Kidney tubule cell (primary cell): ENCODE measurements at regions not wholly inside any gene's neighbourhood (a gene's known extent, or its start where the extent isn't known, plus 50 kb on each side); places are given as distances from the start of the nearest gene placed in this dataset.
A peak's percentile ranks its signal among the peaks of the same experiment; 100 is the strongest.
"Not testable (repeated sequence)": the region's sequence is repeated elsewhere in the genome, so short reads cannot be mapped to it uniquely, and the experiment has no call there.

Experiments used
- DNase-seq: peaks from one replicate; pipeline ENCODE4 v3.0.0-alpha.2; 2018; ENCODE audit warnings: low spot score

DNA sequence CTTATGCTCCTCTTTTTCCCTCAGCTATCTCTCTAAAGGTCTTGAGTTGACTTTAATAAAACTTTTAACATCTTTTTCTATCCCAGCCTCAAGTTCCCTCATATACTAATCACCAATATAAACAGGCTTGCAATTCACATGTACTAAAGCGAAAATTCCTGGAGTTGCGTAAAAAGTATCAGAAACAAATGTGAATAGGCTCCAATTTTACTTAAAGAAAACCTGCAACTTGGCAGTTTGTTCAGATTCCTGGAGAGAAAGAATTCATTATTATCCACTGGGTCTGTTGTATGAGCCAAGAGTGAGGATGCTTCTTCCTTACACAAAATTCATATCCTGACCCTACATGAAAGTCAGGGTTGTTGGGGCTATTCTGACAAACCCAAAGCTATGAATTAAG is 384.2 kb downstream of the DTWD2 start:
- DNase-seq = no peak

DNA sequence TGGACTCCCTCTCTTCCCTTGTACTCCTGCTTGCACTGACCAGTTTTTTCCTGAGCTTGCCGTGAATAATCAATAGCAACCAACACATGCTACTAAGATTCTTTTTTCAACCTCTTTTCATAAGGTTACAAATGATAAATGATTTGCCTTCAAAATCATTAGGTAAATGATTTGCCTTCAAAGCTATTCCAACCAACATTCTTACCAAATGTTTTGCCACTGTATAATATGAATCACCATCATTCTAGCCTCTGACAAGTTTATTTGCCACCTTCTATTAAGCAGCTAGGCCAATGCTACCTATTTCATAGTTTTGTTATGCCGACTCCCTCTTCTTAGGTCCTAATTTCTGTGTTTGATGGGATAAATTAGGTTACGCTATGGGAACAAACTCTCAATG is 385.1 kb downstream of the DTWD2 start:
- peak; percentile 28 for DNase-seq

DNA sequence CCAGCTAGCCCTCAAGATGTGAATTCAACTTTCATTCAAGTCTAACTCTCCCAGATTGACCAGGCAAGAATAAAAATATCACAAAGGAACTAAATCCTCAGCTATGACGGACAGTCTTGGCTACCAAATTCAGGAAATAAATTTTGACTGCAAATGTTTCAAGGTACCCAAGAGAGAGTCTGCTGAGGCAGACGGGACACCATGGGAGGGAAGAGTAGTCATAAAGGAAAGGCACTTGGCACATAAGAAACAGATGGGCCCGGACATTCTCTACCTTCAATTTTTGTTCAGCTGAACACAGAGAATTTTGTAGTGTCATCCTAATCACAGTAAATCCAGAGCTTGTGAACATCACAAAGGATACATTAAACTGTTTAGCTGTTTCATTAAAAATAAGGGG is 390.0 kb downstream of the DTWD2 start:
- no peak for DNase-seq

DNA sequence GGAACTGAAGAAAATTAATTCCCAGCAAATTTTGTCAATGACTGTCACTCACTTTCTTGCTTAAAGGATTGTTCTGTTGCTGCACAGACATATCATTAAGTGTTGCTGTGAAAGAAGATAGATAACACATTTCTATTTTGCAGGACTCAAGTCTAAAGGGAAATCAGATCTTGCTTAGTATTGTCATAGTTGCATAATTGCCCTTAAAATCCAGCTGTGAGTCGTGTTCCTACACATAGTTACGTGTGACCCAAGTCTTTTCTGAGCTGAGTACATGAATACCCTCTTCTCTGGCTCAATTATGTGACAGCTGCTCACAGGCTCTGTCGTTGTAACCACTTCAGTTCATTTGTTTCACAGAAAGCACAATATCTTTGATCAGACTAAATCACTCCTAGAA is 390.8 kb downstream of the DTWD2 start:
- no peak for DNase-seq

DNA sequence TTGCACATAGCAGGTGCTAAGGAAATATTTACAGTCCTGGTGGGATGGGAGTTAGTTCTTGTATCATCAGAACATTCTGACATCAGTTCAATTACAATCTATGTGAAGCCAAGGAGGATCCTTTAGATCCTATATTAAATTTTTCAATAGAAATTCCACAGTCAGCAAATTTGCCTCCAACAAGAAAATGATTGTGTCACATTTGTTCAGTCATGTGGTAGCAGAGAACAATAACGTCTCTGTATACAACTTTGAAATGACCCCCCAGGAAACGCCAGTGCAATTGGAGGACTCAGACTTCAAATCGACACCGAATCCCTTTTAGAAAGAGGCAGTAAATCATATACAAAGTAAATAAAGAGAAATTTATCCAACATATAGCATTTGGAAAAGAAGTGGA is 392.1 kb downstream of the DTWD2 start:
- DNase-seq = no peak

DNA sequence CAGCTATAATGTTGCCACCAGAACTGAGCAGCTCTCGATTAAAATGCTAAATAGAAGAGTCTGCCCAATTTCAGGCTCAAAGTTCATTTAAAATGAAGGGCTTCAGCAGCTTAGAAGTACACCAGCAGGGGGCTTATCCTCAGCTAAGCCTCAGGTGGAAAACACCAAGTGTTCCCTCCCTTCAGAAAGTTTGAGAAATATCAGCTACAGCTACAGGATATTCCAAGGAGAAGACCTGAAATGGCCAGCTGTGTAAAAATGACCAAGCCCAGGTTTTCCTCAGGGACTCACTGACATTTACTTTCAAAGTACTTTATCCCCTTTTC is 395.4 kb downstream of the DTWD2 start:
- DNase-seq = no peak

DNA sequence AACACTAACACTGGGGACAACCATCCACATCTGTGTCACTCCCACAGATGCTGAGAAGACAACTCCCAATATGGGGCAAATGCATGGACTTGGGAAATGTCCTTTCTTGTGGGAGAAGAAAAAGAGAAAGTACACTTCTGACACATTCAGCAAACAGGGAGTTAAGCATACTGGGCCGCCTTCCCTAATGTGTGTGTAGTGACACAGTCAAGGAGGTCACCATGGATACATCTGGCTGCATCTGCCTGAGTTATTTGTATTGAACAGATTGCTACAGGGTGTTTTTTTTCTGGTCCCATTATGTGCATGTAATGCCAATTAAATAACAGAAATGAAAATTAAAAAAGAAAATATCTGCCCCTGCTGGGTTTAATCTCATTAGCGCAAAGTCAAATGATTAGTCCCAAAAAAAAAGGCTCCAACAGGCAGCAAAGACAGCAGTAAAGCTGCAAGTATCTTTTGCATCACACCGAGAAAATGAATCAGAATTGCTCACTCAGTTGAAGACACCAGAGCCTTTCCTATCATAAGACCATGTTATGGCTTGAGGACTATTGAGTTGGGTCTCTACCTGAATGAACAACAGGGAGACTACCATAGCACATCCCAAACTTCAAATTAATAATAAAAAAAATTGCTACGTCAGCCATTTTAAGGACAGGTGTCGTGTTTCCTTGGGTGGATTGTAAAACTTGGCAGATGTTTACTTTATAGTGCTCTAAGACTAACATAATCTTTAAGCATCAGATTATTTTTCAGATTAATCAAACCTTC is 395.9 kb downstream of the DTWD2 start:
- no peak for DNase-seq

DNA sequence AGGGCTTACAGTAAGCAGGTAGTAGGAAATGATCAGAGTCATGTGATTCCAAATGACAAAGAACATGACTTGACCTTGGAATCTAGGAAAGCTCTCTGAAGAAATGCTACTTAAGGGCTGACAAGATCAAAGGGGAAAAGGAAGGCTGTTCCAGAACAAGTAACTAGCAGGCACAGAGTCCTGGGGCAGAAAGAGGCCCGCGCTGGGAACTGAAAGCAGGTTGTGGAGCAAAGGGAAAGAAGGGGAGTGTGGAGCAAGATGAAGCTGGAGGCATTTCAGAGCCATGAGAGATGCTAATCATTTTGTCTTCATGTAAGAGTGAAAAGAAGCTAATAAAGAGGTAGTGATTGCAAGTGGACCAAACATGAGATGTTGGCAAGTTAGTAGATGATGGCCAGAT is 397.5 kb downstream of the DTWD2 start:
- DNase-seq = no peak

DNA sequence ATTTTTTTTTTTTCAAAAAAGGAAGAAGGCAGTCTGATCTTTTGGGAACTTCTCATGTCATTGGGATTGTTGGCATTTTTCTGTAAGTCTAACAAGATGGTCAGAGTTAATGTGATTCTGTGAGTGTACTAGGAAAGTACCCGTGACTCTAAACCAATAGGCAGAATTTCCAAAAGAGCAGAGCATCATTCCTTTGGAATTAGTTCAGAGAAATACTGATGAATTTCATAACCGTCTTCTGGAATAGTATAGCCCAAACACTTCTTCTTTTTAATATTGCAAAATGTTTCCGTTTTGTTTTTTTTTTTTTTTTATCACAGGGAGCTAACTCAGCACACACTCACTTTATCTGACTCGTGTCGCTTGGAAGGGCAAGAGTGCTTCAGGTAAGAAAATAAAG is 407.4 kb downstream of the DTWD2 start:
- DNase-seq = no peak

DNA sequence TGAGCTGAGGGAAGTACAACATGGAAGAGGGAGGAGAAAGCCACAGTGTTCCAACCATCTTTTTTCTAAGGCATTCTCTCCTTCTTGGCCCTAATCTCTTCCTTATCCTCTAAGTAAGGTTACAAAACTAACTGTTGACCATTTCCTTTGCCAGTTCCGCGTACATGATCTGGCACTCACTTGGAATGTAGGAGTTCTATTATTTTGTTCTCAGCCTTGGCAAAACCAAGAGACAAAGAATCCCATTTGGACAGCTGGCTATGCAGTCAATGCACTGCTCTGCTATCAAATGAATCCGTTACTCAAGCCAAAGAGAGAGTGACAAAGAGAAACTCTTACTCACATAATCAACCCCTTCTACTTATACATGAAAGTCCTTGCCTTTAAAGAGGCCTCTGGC is 410.3 kb downstream of the DTWD2 start:
- DNase-seq = no peak

DNA sequence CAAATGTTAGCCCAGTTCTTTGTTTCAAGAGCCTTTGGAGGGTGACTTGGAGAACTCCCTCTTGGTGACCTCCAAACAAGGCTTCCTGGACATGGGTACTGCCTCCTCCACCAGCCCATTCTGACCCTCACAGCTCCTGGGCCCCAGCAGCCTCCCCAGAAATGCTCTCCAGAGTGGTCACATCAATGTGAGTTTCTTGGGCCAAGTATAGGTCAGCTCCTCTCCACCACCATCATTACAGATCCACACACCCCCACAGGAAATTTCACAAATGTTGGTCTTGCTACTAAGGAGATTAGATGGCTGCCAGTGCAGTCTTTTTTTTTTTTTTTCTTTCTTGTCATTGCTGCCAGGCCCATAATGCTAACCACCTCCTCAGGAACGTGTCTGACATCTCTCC is 410.7 kb downstream of the DTWD2 start:
- no peak for DNase-seq

DNA sequence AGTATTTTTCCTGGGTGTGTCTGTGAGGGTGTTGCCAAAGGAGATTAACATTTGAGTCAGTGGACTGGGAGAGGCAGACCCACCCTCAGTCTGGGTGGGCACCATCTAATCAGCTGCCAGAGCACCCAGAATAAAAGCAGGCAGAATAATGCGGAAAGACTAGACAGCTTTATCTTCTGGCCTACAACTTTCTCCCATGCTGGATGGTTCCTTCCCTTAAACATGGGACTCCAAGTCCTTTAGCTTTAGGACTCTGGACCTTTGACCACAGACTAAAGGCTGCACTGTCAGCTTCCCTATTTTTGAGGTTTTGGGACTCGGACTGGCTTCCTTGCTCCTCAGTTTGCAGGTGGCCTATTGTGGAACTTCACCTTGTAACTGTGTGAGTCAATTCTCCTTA is 418.1 kb downstream of the DTWD2 start:
- DNase-seq = not testable (repeated sequence)

DNA sequence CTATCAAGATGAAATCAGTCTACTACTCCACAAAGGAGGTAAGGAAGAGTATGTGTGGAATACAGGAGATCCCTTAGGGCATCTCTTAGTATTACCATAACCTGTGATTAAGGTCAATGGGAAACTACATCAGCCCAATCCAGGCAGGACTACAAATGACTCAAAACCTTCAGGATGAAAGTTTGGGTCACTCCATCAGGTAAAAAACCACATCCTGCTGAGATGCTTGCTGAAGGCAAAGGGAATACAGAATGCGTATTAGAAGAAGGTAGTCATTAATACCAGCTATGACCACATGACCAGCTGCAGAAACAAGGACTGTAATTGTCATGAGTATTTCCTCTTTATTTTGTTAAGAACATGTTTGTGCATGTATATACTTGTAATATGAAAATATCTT is 418.8 kb downstream of the DTWD2 start:
- DNase-seq = peak; percentile 27

DNA sequence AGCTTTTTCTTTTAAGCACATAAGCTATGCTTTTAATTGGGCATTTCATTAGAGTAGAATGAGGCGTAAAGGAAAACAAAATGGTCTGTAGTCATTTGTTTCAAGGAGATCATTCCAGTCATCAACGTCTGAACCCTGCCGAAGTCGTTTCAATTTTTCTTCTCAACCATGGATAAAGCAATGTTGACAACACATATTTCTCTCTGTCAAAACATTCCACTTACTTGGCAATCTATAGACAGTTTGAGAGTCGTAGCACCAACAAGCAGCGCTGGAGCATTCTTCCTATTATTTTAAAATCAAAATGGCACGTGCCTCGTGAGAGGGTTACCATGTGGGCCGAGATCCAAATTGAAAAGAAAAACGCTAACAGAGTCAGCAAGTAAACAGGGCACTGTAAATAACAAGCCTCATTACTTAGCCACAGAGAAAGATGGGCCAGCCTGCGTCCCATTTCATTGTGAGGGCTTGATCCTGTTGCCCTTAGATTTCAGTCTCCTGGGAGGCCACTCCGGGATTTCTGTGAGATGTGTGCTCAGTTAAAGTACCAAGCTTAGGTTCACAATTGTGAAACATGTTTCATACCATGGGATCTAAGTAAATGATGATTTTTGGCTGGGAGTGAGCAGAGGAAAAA is 422.9 kb downstream of the DTWD2 start:
- DNase-seq = no peak

DNA sequence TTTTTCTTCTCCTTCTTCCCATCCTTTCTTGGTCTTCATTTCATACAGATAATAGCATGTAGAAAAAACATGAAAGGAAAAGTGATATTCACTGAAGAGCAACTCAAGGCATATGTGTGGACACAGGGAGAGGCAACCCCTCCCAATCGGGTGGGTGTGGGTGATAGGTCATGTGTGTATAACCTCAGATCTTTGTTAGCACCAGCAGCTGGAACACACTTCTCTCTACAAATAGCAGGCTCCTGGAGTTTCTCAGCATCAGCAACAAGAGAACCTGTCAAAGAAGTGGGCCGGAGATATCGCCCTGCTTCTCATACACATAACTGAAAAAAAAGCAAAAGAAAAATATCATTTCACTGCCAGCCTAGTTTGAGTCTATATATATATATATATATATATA is 426.4 kb downstream of the DTWD2 start:
- no peak for DNase-seq

DNA sequence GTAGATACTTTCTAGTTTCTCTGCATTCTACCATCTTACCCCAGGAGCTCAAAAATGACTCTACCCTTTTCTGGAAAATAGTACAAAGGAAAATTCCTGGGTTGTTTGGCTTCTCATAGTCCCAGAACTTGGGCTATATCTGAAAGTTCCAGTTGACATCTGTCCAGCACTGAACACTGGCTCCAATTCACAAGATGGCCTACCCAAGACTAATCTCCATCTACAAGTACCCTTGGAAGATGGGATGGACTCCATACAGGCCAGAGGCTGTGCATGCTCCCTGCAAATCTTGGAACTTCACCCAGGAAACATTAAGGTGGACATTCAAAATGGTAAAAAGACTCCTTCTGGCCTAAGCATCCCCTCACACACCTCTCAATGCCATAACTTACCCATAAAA is 427.1 kb downstream of the DTWD2 start:
- DNase-seq = no peak

DNA sequence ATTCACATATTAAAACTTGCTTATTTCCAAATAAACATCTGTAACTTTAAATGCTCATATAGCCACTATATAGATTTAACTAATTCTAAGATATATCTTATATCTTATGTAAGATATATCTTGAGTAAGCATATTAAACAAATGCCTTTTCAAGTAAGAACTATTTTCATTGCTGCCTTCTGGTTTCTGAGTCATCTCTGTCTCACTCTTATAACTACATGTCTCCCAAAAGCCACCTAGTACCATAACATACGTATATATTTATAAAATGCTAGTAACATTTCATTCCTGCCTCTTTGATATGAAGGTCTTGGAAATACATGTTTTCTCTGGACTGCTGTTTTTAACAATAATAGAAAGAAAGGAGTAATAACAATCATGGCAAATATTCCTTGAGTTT is 429.5 kb downstream of the DTWD2 start:
- no peak for DNase-seq

DNA sequence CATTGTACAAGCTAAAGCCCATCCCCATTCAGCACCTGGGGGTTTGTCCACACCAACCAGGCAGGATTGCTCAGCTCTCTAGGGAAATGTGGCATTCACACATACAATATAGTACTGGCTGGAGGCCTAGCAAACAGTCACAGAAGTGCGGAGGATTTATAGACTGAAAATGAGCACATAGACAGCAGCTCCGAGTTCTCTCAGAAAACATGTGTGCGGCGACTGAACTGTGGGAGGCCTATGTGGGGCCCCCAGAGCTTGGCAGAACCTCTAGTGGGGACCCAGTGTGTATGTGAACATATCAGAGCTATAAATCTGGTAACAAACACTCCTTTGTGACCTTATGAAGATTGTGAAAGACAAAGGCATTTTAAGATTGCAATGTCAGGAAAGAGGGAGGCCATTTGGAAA is 431.1 kb downstream of the DTWD2 start:
- DNase-seq = no peak

DNA sequence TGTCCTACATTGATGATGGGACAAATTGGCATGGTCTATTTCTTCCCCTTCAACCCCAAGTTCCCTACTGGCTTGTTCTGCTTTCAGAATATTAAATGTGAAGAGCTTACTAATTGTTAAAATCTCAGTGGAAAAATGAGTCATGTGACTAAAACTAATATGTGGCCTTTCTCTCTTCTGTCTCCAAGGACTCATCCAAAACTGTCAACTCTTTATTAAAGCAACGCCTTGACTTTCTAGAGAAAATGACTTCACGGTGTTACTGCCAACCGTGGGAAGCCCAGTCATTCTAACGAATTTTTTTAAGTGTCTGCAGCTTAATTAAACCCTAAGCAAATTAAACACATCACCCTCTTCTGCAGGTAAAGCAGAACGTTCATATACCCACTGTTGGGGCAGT is 431.6 kb downstream of the DTWD2 start:
- no peak for DNase-seq

DNA sequence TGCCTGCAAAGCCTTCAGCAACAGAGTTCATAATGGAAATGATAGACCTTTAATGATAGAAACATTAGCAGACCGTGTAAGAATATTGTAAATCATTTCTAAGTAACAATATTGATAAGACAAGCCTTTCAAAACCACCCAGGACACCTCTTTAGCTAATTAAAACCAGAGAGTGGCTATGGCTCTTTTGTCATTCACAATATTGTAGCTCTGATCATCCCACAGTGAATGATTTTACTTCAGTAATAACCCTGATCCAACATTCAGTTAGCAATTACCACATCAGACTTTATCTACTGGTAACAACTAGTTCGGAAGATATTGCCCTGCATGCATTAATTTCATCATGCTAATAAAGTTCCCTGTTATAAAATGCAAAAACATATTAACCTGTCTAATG is 432.6 kb downstream of the DTWD2 start:
- DNase-seq = no peak

DNA sequence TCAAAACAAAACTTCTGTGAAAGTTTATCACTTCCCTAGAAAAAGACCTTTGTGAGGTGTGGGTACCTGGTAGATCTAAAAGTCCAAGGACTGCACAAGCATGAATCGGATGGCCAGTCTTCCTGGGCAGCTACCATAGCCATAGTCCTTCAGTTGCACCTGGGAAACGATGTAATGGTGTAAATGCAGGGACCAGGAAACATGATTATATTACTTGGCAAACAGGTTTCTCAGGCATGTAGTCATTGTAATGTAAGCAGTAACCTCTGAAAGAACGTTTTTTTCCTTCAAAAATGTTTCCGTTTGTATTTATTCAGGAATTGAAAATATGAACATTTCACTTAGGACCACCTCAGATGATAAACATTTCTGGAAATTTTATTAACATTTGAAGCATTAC is 433.4 kb downstream of the DTWD2 start:
- DNase-seq = no peak

DNA sequence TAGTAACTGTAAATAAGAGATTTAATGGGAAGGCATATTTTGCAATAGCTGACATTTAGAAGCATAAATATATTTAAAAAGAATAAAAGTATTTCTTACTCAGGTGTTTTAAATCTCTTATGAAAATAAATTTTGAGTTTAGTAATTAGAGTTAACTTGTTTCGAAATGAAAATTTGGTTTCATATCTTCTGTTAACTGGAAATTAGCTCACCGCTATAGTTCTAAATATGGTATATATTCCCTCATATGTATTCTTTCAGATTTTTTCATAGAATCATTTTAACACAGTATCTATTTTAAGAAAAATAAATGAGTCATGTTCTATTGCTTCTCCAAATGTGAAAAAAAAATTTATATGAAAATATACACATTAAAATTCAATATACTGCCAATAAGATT is 434.1 kb downstream of the DTWD2 start:
- no peak for DNase-seq

DNA sequence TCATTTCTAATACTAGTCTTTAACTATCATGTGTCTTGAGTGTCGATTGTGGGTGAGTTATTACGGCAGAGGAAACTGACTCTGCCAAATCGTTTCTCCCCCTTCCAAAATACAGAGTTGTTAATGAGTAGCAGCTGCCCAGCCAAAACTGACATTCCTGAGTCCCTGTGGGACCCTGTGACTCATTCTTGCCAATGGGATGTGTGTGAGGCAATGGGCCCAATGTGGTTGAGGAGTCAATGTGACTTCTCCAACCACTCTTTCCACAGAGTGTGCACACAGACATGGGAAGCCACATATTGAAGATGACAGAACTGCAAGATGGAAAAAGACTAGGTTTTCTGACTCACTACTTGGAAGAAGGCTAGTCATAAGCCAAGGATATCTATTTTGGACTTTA is 434.7 kb downstream of the DTWD2 start:
- DNase-seq = peak; percentile 95

DNA sequence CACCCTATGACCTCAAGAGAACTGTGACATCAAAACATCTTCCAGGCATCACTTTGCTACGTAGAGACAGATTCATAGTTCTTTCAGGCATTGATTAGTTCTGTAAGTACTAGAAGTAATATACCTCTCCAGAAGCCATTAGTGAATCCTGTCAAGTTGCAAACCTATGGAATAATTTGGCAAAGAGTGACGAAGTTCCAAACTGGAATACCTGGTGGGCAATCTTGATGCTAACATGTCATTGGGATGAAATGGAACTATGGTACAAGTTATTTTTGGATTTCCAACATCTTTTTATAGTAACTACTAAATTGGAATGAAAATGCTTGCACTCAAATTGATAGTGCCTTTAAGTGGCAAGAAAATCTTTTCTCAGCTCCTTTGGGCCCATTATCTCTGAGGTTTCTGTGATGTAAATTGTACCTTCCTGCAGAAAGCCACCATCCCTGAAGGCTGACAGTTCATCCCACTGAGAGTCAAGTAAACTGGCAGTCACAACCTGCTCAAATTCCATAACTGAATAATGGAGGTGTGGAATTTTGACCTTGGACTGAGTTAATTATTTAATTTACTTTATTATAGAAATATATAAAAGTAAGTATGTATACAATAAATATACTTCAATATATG is 435.5 kb downstream of the DTWD2 start:
- DNase-seq = no peak
